Activated CD4-positive, alpha-beta T cell treated with anti-CD3 and anti-CD28 coated beads, Interleukin-2, amount 50 U/mL, for 16 hours (primary cell): ENCODE measurements at regions not wholly inside any gene's neighbourhood (a gene's known extent, or its start where the extent isn't known, plus 50 kb on each side); places are given as distances from the start of the nearest gene placed in this dataset.
"Not testable (repeated sequence)": the region's sequence is repeated elsewhere in the genome, so short reads cannot be mapped to it uniquely, and the experiment has no call there.

Experiments used
- DNase-seq: peaks from one replicate; pipeline ENCODE4 v3.0.0-alpha.2; 2020

- not testable (repeated sequence) for DNase-seq
Measured at GRCh38 chr9:40768646-40769198, 359.8 kb downstream of the FOXD4L6 start.

- not testable (repeated sequence) for DNase-seq
Measured at GRCh38 chr9:40768178-40768577, 360.3 kb downstream of the FOXD4L6 start.

GRCh38 chr9:40754957-40755356, 373.5 kb downstream of the FOXD4L6 start:
- DNase-seq, result not testable (repeated sequence)

GRCh38 chr9:40753288-40753687, 375.2 kb downstream of the FOXD4L6 start:
- DNase-seq, result not testable (repeated sequence)

- DNase-seq, result peak; percentile 10
Measured at GRCh38 chr9:40746921-40747485, 381.5 kb downstream of the FOXD4L6 start.
